ENCODE measurements at regions not wholly inside any gene's neighbourhood (a gene's known extent, or its start where the extent isn't known, plus 50 kb on each side); places are given as distances from the start of the nearest gene placed in this dataset.

DNA sequence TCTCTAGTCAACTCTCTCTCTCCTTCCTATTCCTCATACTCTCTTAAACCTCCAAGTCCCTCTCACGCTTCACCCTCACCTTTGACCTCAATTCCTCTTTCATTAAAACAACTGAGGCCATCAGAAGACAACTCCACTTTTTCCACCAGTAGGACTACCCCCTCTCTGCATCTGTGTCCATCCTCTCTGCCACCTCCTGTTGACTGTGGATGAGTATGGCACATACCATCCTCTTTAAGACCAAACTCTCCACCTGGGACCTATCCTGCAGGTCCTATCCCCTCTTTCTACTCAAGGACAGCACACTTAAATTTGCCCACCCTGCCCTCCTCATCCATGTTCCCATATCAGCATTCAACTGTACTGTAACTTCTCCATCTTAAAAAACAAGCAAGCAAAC, 89.2 kb downstream of the FOXD1 start:
- H3K4me3 ChIP-seq (replicated peaks; ENCODE audit: low read depth, low read length) = no peak overlapping the region
- no peak for DNase-seq (ENCODE audit: extremely low read depth, low read depth)
- TF ChIP-seq, protein P1, sequence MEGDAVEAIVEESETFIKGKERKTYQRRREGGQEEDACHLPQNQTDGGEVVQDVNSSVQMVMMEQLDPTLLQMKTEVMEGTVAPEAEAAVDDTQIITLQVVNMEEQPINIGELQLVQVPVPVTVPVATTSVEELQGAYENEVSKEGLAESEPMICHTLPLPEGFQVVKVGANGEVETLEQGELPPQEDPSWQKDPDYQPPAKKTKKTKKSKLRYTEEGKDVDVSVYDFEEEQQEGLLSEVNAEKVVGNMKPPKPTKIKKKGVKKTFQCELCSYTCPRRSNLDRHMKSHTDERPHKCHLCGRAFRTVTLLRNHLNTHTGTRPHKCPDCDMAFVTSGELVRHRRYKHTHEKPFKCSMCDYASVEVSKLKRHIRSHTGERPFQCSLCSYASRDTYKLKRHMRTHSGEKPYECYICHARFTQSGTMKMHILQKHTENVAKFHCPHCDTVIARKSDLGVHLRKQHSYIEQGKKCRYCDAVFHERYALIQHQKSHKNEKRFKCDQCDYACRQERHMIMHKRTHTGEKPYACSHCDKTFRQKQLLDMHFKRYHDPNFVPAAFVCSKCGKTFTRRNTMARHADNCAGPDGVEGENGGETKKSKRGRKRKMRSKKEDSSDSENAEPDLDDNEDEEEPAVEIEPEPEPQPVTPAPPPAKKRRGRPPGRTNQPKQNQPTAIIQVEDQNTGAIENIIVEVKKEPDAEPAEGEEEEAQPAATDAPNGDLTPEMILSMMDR (IDR thresholded peaks at IDR 0.05; ENCODE audit: low read depth, low read length, missing control alignments) = no peak

DNA sequence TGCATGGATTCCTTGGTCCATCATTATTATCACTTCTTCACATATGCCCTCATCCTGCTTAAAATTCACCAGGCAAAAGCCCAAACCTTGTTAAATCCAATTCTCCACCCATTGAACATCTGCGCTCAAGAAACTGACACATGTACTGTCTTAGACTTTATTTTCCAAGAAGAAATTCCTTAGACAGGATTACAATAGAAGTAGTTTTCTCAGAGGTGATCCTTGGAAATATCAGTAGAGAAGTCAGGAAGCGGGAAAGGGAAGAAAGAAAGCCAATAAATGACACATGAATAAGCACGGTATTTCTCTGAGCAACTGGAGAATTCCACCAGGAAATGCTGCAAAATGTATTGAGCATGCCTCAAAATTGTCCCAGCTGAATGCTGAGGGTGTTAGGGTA, 90.2 kb downstream of the FOXD1 start:
- TF ChIP-seq, protein P1 (IDR thresholded peaks at IDR 0.05; ENCODE audit: low read depth, low read length, missing control alignments) = no peak
- no peak for DNase-seq (ENCODE audit: extremely low read depth, low read depth)
- H3K4me3 ChIP-seq (replicated peaks; ENCODE audit: low read depth, low read length) = no peak overlapping the region

DNA sequence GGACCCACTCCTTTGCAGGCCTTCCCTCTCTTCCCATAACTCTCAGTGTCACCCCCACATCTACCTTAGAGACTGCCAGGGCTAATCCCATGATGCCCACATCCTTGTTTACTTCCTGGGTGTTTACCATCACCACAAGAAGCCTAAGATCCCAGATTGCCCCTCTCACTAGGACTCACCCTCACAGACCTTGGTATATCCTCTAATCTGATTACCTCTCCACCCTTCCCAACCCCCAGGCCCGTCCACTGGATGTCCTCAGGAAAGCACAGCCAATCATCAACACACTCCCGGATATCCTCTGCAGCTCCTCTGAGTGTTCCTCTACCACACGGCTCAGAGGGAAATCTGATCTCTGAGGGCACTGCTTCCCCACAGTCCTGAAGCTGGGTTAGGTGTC, 91.0 kb downstream of the FOXD1 start:
- no peak for DNase-seq (ENCODE audit: extremely low read depth, low read depth)
- TF ChIP-seq, protein P1 (IDR thresholded peaks at IDR 0.05; ENCODE audit: low read depth, low read length, missing control alignments) = no peak
- no peak overlapping the region for H3K4me3 ChIP-seq (replicated peaks; ENCODE audit: low read depth, low read length)

DNA sequence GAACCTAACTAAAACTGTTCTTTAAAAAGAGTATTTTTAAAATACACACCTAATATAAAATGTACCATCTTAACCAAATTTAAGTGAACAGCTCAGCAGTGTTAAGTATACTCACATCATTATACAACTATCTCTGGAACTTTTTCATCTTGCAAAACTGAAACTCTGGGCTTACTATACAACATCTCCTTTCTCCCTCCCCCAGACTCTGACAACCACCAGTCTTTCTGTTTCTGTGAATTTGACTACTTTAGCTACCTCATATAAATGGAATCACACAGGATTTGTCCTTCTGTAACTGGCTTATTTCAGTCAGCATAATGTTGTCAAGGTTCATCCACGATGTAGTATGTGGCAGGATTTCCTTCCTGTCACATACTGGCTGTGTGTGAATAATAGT, 93.5 kb downstream of the FOXD1 start:
- DNase-seq (ENCODE audit: extremely low read depth, low read depth) = no peak
- no peak overlapping the region for H3K4me3 ChIP-seq (replicated peaks; ENCODE audit: low read depth, low read length)
- TF ChIP-seq, protein P1 (IDR thresholded peaks at IDR 0.05; ENCODE audit: low read depth, low read length, missing control alignments) = no peak

DNA sequence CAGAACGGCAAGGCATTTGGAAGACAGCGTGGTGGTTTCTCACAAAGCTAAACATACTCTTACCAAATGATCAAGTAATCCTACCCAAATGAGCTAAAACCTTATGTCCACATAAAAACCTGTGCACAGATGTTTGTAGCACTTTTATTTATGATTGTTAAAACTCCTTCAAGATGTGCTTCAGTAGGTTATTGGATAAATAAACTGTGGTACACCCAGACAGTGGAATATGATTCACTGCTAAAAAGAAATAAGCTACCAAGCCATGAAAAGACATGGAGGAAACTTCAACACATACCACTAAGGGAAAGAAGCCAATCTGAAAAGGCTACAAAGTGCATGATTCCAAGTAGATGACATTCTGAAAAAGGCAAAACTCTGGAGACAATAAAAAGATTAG, 94.2 kb downstream of the FOXD1 start:
- no peak overlapping the region for H3K4me3 ChIP-seq (replicated peaks; ENCODE audit: low read depth, low read length)
- TF ChIP-seq, protein P1 (IDR thresholded peaks at IDR 0.05; ENCODE audit: low read depth, low read length, missing control alignments) = no peak
- DNase-seq (ENCODE audit: extremely low read depth, low read depth) = peak; percentile 68

DNA sequence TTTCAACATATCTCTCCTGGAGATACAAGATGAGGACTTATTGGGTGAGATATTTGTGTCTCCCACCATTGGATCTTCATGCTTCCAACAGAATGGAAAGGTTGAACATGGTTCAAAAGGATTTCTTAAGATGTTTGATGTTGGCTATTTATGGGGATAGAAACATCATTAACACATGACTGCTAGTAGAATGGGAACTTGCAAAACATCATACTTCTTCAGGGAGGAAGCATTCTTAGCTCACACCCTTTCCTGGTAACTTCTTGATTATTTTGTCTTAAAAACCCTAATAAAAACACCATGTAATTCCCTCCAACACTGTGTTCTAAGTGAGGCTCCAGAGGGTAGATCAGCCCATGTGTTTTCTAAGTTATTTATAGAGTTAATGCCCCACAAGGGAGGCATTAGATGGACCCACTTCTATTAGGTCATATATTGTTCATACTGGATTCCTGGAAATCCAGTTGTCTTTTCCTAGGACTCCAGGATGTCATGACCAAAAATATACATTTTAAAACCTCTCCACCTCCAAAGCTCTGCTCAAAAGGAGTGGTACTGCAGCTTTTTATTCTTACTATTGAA, 95.8 kb downstream of the FOXD1 start:
- TF ChIP-seq, protein P1 (IDR thresholded peaks at IDR 0.05; ENCODE audit: low read depth, low read length, missing control alignments) = no peak
- DNase-seq (ENCODE audit: extremely low read depth, low read depth) = no peak
- H3K4me3 ChIP-seq (replicated peaks; ENCODE audit: low read depth, low read length) = no peak overlapping the region

DNA sequence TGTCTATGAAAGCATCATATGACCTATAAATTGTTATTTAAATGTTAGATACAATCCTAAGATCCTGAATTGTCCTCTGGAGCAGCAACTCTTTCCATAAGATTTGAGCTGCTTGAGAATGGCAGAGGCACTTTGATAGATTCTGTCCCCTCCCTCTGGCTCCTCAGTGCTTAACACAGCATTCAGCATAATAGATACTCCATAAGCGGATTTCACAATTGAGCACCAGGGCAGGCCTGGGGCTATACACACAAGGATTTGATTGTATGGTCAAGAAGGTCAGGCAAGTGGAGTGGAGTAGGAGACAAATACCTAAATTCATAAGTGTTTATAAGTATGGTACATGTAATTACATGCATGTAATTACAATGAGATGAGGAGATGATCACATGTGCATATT, 96.3 kb downstream of the FOXD1 start:
- TF ChIP-seq, protein P1 (IDR thresholded peaks at IDR 0.05; ENCODE audit: low read depth, low read length, missing control alignments) = no peak
- DNase-seq (ENCODE audit: extremely low read depth, low read depth) = no peak
- H3K4me3 ChIP-seq (replicated peaks; ENCODE audit: low read depth, low read length) = no peak overlapping the region
